ENCODE measurements at regions not wholly inside any gene's neighbourhood (a gene's known extent, or its start where the extent isn't known, plus 50 kb on each side); places are given as distances from the start of the nearest gene placed in this dataset.

DNA sequence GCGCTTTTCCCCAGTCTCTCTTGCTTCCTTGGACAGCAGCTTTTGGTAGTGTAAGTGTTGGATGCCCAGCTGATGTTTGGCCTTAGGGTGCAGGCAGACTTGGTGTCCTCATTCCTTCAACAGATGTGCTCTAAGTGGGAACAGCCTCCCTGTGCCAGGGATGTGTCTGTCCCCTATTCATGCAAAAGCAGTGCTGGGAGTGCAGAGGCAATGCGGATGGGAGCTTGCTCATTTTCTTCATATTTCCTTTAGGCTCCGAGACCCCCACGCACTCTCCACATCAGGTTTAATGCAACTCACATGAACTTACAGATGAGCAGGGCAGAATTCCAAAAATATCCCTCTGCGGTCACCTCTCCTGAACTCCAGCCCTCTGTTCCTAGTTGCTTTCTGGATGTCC, 96.1 kb downstream of the IER5 start:
- TF ChIP-seq ZNF626 (tag by site-specific recombination; IDR thresholded peaks at IDR 0.05) (no peak), ZNF121 (tag by site-specific recombination; IDR thresholded peaks at IDR 0.05) (no peak), FEZF1 (tag by site-specific recombination; IDR thresholded peaks at IDR 0.05) (no peak), ZSCAN30 (tag by site-specific recombination; IDR thresholded peaks at IDR 0.05) (no peak), ZNF146 (tag by site-specific recombination; IDR thresholded peaks at IDR 0.05) (no peak), ZNF426 (tag by site-specific recombination; IDR thresholded peaks at IDR 0.05) (no peak), ZBTB8A (tag by site-specific recombination; IDR thresholded peaks at IDR 0.05) (no peak), PRDM1 (tag by site-specific recombination; IDR thresholded peaks at IDR 0.05) (no peak), HOXD13 (CRISPR knock-in tag; IDR thresholded peaks at IDR 0.05; ENCODE audit: borderline replicate concordance) (no peak)
- TF ChIP-seq, protein P1, sequence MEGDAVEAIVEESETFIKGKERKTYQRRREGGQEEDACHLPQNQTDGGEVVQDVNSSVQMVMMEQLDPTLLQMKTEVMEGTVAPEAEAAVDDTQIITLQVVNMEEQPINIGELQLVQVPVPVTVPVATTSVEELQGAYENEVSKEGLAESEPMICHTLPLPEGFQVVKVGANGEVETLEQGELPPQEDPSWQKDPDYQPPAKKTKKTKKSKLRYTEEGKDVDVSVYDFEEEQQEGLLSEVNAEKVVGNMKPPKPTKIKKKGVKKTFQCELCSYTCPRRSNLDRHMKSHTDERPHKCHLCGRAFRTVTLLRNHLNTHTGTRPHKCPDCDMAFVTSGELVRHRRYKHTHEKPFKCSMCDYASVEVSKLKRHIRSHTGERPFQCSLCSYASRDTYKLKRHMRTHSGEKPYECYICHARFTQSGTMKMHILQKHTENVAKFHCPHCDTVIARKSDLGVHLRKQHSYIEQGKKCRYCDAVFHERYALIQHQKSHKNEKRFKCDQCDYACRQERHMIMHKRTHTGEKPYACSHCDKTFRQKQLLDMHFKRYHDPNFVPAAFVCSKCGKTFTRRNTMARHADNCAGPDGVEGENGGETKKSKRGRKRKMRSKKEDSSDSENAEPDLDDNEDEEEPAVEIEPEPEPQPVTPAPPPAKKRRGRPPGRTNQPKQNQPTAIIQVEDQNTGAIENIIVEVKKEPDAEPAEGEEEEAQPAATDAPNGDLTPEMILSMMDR (tag by site-specific recombination; IDR thresholded peaks at IDR 0.05): no peak
- TF ChIP-seq, protein P2, sequence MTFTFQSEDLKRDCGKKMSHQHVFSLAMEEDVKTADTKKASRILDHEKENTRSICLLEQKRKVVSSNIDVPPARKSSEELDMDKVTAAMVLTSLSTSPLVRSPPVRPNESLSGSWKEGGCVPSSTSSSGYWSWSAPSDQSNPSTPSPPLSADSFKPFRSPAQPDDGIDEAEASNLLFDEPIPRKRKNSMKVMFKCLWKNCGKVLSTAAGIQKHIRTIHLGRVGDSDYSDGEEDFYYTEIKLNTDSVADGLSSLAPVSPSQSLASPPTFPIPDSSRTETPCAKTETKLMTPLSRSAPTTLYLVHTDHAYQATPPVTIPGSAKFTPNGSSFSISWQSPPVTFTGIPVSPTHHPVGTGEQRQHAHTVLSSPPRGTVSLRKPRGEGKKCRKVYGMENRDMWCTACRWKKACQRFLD (tag by site-specific recombination; IDR thresholded peaks at IDR 0.05): no peak
- TF ChIP-seq, protein P3, sequence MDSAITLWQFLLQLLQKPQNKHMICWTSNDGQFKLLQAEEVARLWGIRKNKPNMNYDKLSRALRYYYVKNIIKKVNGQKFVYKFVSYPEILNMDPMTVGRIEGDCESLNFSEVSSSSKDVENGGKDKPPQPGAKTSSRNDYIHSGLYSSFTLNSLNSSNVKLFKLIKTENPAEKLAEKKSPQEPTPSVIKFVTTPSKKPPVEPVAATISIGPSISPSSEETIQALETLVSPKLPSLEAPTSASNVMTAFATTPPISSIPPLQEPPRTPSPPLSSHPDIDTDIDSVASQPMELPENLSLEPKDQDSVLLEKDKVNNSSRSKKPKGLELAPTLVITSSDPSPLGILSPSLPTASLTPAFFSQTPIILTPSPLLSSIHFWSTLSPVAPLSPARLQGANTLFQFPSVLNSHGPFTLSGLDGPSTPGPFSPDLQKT (IDR thresholded peaks at IDR 0.05; ENCODE audit: borderline replicate concordance, low read depth, low read length): no peak
